Activated CD8-positive, alpha-beta memory T cell treated with anti-CD3 and anti-CD28 coated beads for 1 hour (primary cell): ENCODE measurements at regions not wholly inside any gene's neighbourhood (a gene's known extent, or its start where the extent isn't known, plus 50 kb on each side); places are given as distances from the start of the nearest gene placed in this dataset.

ENCODE experiments used
- DNase-seq, 2 donors: peaks; one replicate each; pipeline ENCODE4 v3.0.0-alpha.2; 2020; ENCODE audit warnings: low read depth in 1 of 2; ENCODE audit errors: extremely low read depth in 1 of 2

- no peak for DNase-seq
Measured at GRCh38 chr11:122323754-122324421, 207.9 kb upstream of the BLID start.

- no peak for DNase-seq
Measured at GRCh38 chr11:122322329-122322728, 206.3 kb upstream of the BLID start.

- no peak for DNase-seq
Measured at GRCh38 chr11:122320671-122321070, 204.7 kb upstream of the BLID start.

GRCh38 chr11:122319691-122320620 lies 203.9 kb upstream of the BLID start:
- no peak for DNase-seq

GRCh38 chr11:122319085-122319484 lies 203.1 kb upstream of the BLID start:
- DNase-seq, result no peak

GRCh38 chr11:122317305-122317704 lies 201.3 kb upstream of the BLID start:
- DNase-seq, result no peak

- no peak for DNase-seq
Measured at GRCh38 chr11:122313581-122313980, 197.6 kb upstream of the BLID start.

- DNase-seq, result no peak
Measured at GRCh38 chr11:122311216-122311755, 195.3 kb upstream of the BLID start.

- no peak for DNase-seq
Measured at GRCh38 chr11:122310766-122311165, 194.8 kb upstream of the BLID start.

- DNase-seq, result no peak
Measured at GRCh38 chr11:122309262-122309925, 193.4 kb upstream of the BLID start.

- no peak for DNase-seq
Measured at GRCh38 chr11:122308226-122308625, 192.2 kb upstream of the BLID start.

GRCh38 chr11:122307476-122308035 lies 191.5 kb upstream of the BLID start:
- no peak for DNase-seq

- DNase-seq, result no peak
Measured at GRCh38 chr11:122306831-122307391, 190.9 kb upstream of the BLID start.

- no peak for DNase-seq
Measured at GRCh38 chr11:122305426-122306320, 189.7 kb upstream of the BLID start.

GRCh38 chr11:122304973-122305372 lies 189.0 kb upstream of the BLID start:
- no peak for DNase-seq

GRCh38 chr11:122304306-122304705 lies 188.3 kb upstream of the BLID start:
- DNase-seq, result no peak

- DNase-seq, result no peak
Measured at GRCh38 chr11:122294041-122294440, 178.0 kb upstream of the BLID start.

GRCh38 chr11:122293296-122294023 lies 177.4 kb upstream of the BLID start:
- DNase-seq, result no peak

- no peak for DNase-seq
Measured at GRCh38 chr11:122287401-122287800, 171.4 kb upstream of the BLID start.
